Left ventricle myocardium inferior (tissue), 1 donor: ENCODE measurements at regions not wholly inside any gene's neighbourhood (a gene's known extent, or its start where the extent isn't known, plus 50 kb on each side); places are given as distances from the start of the nearest gene placed in this dataset.

Experiments
- DNase-seq: peaks from one replicate; pipeline ENCODE4 v3.0.0-alpha.2; 2020
- H3K27ac ChIP-seq: fragments of 200-600 bp; replicated peaks from 2 replicates; pipeline ENCODE4 v1.8.0; 2021
- H3K27me3 ChIP-seq: fragments of 200-600 bp; 2 replicates; pipeline ENCODE4 v1.8.0; 2021; ENCODE audit warnings: low read depth
- H3K36me3 ChIP-seq: fragments of 200-600 bp; 2 replicates; pipeline ENCODE4 v1.8.0; 2021
- H3K4me1 ChIP-seq: fragments of 200-600 bp; 2 replicates; pipeline ENCODE4 v1.8.0; 2021
- H3K4me3 ChIP-seq: fragments of 200-600 bp; 2 replicates; pipeline ENCODE4 v1.8.0; 2021; ENCODE audit warnings: mild to moderate bottlenecking, moderate library complexity
- H3K9me3 ChIP-seq: fragments of 200-600 bp; replicated peaks from 2 replicates; pipeline ENCODE4 v1.8.0; 2021
- CTCF ChIP-seq: fragments of 200-600 bp; IDR thresholded peaks from 2 replicates; pipeline ENCODE4 v1.8.0; 2021; ENCODE audit warnings: antibody characterized with exemption, mild to moderate bottlenecking, borderline replicate concordance
- intact Hi-C: fragments of 100-400 bp; cut with micrococcal nuclease; formaldehyde crosslinking; loops from one replicate; pipeline ENCODE4 v1.11.0; 2022
- donor health status: DM: no; HTN: yes; CAD: no; lungs with severe emphysema.

DNA sequence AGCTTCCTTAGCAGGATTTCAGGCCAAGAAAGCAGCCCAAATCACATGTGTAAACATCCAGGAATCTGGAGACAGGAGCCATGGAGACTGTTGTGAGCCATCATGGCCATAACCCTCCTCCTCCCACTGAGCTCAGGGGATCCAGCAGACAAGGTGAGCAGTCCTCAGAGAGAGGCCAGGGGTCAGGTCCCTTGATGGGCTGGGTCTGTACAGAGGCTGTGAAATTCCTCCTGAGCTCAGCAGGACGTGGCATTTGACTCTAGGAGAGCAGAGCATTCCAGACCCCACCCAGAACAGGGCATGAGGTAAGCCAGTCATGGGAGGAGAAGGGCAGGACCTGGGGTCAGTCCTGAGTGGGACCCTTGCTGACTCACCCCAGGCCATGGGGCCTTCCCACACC, 67.0 kb upstream of the ACAN start:
- Histone ChIP-seq H3K27ac (no peak overlapping the region), H3K4me3 (no peak overlapping the region), H3K27me3 (peaks cover 64% of the 10 kb centered on the region), H3K36me3 (no peaks in the 10 kb centered on the region), H3K9me3 (peaks cover 5% of the 10 kb centered on the region), H3K4me1 (no peaks in the 10 kb centered on the region)
- no peak for TF ChIP-seq CTCF
- intact Hi-C loops = no loop called here
- DNase-seq = no peak

GRCh38 chr15:88738796-88739195, 64.4 kb upstream of the ACAN start:
- no peaks in the 10 kb centered on the region for H3K9me3 ChIP-seq
- peaks cover 90% of the 10 kb centered on the region for H3K27me3 ChIP-seq
- intact Hi-C loops = no loop called here
- H3K4me3 ChIP-seq = no peak overlapping the region
- no peak for TF ChIP-seq CTCF
- no peak overlapping the region for H3K27ac ChIP-seq
- no peak for DNase-seq
- H3K36me3 ChIP-seq = no peaks in the 10 kb centered on the region
- no peaks in the 10 kb centered on the region for H3K4me1 ChIP-seq

- TF ChIP-seq CTCF = no peak
- DNase-seq = no peak
- Histone ChIP-seq H3K4me1 (no peaks in the 10 kb centered on the region), H3K36me3 (no peaks in the 10 kb centered on the region), H3K27ac (no peak overlapping the region), H3K27me3 (peaks cover 92% of the 10 kb centered on the region), H3K9me3 (no peaks in the 10 kb centered on the region), H3K4me3 (no peak overlapping the region)
- intact Hi-C loops = no loop called here
Observed at GRCh38 chr15:88739541-88739940, 63.7 kb upstream of the ACAN start.

DNA sequence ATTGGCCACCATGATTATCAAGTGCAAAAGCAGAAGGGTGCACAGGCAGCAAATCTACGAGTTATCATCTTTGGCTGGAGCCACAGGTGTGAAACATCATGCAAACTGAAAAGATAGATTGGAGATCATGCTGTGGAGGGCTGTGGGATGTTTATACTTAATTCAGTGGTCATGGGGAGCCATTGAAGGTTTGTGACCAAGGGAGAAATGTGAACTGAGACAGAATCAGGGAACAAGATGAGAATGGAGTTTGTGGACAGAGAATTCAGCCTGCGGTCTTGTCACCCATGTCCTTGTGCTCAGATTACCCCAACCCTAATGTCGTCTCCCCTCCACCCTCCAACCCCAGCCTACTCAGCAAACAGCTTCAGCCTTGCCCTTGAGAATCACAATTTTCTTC, 62.9 kb upstream of the ACAN start:
- H3K9me3 ChIP-seq = no peaks in the 10 kb centered on the region
- DNase-seq = no peak
- peaks cover 95% of the 10 kb centered on the region for H3K27me3 ChIP-seq
- H3K36me3 ChIP-seq = no peaks in the 10 kb centered on the region
- H3K4me3 ChIP-seq = no peak overlapping the region
- TF ChIP-seq CTCF = no peak
- intact Hi-C loops = no loop called here
- H3K27ac ChIP-seq = no peak overlapping the region
- no peaks in the 10 kb centered on the region for H3K4me1 ChIP-seq

DNA sequence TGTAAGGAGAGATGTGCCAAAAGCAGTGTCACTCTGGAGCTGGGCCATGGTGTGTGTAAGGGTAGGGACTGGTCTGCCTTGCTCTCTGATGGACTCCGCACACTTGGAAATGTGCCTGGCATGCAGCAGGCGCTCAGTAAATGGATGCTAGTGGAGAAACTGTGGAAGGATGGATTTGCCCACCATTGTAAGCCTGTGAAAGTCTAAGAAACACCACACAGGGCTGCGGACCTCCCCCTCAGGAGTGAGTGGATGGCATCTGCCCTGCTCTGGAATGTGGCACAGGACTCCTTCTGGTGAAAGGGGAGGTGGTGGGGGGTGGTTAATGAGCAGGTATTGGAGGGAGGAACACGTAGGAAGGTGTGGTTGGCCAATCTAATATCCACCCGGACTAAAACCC, 62.2 kb upstream of the ACAN start:
- Histone ChIP-seq H3K4me3 (no peak overlapping the region), H3K4me1 (no peaks in the 10 kb centered on the region), H3K27me3 (peaks cover 96% of the 10 kb centered on the region), H3K36me3 (no peaks in the 10 kb centered on the region), H3K9me3 (no peaks in the 10 kb centered on the region), H3K27ac (no peak overlapping the region)
- no peak for DNase-seq
- intact Hi-C loops = no loop called here
- TF ChIP-seq CTCF = no peak

- no peaks in the 10 kb centered on the region for H3K4me1 ChIP-seq
- no peaks in the 10 kb centered on the region for H3K9me3 ChIP-seq
- TF ChIP-seq CTCF = no peak
- intact Hi-C loops = no loop called here
- peaks cover 96% of the 10 kb centered on the region for H3K27me3 ChIP-seq
- DNase-seq = no peak
- no peak overlapping the region for H3K27ac ChIP-seq
- no peak overlapping the region for H3K4me3 ChIP-seq
- H3K36me3 ChIP-seq = no peaks in the 10 kb centered on the region
Observed at GRCh38 chr15:88741671-88742070, 61.6 kb upstream of the ACAN start.
